ENCODE measurements at regions not wholly inside any gene's neighbourhood (a gene's known extent, or its start where the extent isn't known, plus 50 kb on each side); places are given as distances from the start of the nearest gene placed in this dataset.

DNA sequence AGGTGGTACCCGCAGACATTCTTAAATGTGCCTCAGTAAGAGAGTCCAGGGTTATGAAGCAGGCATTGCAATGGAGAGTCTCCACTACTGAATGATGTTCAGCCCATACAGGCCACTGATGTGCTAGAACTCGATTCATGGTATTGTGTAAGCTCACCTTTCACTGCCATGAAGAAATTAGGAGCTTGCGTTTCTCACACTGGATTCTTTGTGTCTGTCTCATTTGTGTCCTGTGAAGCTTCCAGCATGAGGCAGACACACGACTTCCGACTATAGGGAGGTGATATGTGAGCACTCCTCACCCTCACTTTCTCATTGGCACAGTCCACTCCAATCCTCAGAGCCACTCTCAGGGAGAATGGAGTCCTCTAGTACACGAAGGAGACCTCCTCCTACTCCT, 677.4 kb upstream of the RAB6C start:
- Histone ChIP-seq H2AFZ (ENCODE audit: low read depth, low read length) (no peak overlapping the region), H3K36me3 (ENCODE audit: control insufficient read depth, insufficient read depth, low read length) (no peaks in the 10 kb centered on the region), H3K79me2 (ENCODE audit: control insufficient read depth, insufficient read depth, low read length) (no peaks in the 10 kb centered on the region), H3K9me1 (ENCODE audit: control insufficient read depth, insufficient read depth, low read length) (no peaks in the 10 kb centered on the region), H3K4me2 (ENCODE audit: insufficient read depth, low read length) (no peak overlapping the region), H4K20me1 (replicated peaks; ENCODE audit: control insufficient read depth, insufficient read depth, low read length) (no peaks in the 10 kb centered on the region), H3K27ac (ENCODE audit: extremely low read depth, low read depth, low read length) (no peak overlapping the region), H3K9me3 (replicated peaks; ENCODE audit: control insufficient read depth, insufficient read depth, low read depth, low read length) (no peaks in the 10 kb centered on the region), H3K27me3 (ENCODE audit: control insufficient read depth in 2 of 2, insufficient read depth in 2 of 2, low read length in 2 of 2) (peaks cover 0 to 5% of the 10 kb centered on the region in 2 experiments; a peak in 2 of 5 replicates), H3K4me3 (no peak overlapping the region), H3K4me1 (replicated peaks in 1 of 2; ENCODE audit: control insufficient read depth in 2 of 2, insufficient read depth in 2 of 2, low read length in 2 of 2) (no peaks in the 10 kb centered on the region), H3K9ac (ENCODE audit: insufficient read depth in 1 of 2, low read depth in 2 of 2, low read length in 2 of 2) (no peak overlapping the region)
- BruUV-seq (replicated peaks): no TSS peak
- FAIRE-seq: no peak
- no peak for DNase-seq (ENCODE audit: extremely low read depth in 1 of 4, low spot score in 3 of 4)
- POLR2A ChIA-PET: no interaction called here
- WGBS (ENCODE audit: insufficient coverage, low coverage, missing lambda C conversion rate): 0% methylated on average over 6 of the region's 6 CpGs
- ATAC-seq: no peak
- no peak for TF ChIP-seq RBM15 (IDR thresholded peaks at IDR 0.05; ENCODE audit: insufficient read depth, low read length)
- intact Hi-C loops (cut with micrococcal nuclease) (no loop called here), in situ Hi-C loops (cut with MboI) (no loop called here)
- CTCF ChIA-PET (ENCODE audit: low intra/inter-chr PET ratio): no interaction called here

DNA sequence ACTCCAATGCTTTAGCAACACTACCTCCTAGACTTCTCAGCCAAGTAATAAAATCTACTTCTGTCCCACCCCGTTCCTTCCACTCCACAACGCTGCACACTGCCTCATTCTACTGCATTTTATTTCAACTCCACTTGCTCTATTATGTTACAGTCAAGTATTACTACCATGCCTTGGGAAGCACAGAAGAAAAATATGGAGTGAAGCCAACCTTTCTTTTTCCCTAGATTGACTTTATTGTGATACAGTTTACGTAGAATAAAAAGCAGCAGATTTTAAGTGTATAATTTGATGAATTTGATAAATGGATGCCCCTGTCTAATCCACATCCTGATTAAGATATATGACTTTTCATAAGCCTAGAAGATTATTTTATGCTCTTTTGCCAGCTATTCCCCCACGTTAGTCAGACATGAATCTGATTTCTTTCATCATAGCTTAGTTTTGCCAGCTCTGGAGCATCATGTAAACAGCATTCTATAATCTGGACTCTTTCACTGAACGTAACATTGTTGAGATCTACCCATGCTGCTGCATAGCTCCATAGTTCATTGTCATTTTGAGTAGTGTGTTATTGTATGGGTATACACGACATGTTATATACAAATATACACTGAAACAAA, 676.8 kb upstream of the RAB6C start:
- Histone ChIP-seq H3K27ac (ENCODE audit: extremely low read depth, low read depth, low read length) (no peak overlapping the region), H3K9ac (ENCODE audit: insufficient read depth in 1 of 2, low read depth in 2 of 2, low read length in 2 of 2) (no peak overlapping the region), H4K20me1 (replicated peaks; ENCODE audit: control insufficient read depth, insufficient read depth, low read length) (no peaks in the 10 kb centered on the region), H3K9me3 (replicated peaks; ENCODE audit: control insufficient read depth, insufficient read depth, low read depth, low read length) (no peaks in the 10 kb centered on the region), H3K4me3 (no peak overlapping the region), H3K4me1 (replicated peaks in 1 of 2; ENCODE audit: control insufficient read depth in 2 of 2, insufficient read depth in 2 of 2, low read length in 2 of 2) (no peaks in the 10 kb centered on the region), H3K27me3 (ENCODE audit: control insufficient read depth in 2 of 2, insufficient read depth in 2 of 2, low read length in 2 of 2) (peaks cover 0 to 5% of the 10 kb centered on the region in 2 experiments; a peak in 2 of 5 replicates), H3K79me2 (ENCODE audit: control insufficient read depth, insufficient read depth, low read length) (no peaks in the 10 kb centered on the region), H2AFZ (ENCODE audit: low read depth, low read length) (no peak overlapping the region), H3K36me3 (ENCODE audit: control insufficient read depth, insufficient read depth, low read length) (no peaks in the 10 kb centered on the region), H3K4me2 (ENCODE audit: insufficient read depth, low read length) (no peak overlapping the region), H3K9me1 (ENCODE audit: control insufficient read depth, insufficient read depth, low read length) (no peaks in the 10 kb centered on the region)
- BruUV-seq (replicated peaks): no TSS peak
- ChIA-PET CTCF (ENCODE audit: low intra/inter-chr PET ratio) (no interaction called here), POLR2A (no interaction called here)
- in situ Hi-C loops (cut with MboI) (no loop called here), intact Hi-C loops (cut with micrococcal nuclease) (no loop called here)
- no peak for DNase-seq (ENCODE audit: extremely low read depth in 1 of 4, low spot score in 3 of 4)
- FAIRE-seq: no peak
- WGBS (ENCODE audit: insufficient coverage, low coverage, missing lambda C conversion rate): 0% methylated on average over 6 of the region's 6 CpGs
- ATAC-seq: no peak
- TF ChIP-seq, protein P1, sequence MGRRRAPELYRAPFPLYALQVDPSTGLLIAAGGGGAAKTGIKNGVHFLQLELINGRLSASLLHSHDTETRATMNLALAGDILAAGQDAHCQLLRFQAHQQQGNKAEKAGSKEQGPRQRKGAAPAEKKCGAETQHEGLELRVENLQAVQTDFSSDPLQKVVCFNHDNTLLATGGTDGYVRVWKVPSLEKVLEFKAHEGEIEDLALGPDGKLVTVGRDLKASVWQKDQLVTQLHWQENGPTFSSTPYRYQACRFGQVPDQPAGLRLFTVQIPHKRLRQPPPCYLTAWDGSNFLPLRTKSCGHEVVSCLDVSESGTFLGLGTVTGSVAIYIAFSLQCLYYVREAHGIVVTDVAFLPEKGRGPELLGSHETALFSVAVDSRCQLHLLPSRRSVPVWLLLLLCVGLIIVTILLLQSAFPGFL (CRISPR knock-in tag; IDR thresholded peaks at IDR 0.05): no peak
- TF ChIP-seq MBD2 (IDR thresholded peaks at IDR 0.05; ENCODE audit: borderline replicate concordance, low read depth) (no peak), RBM22 (IDR thresholded peaks at IDR 0.05; ENCODE audit: low read depth, low read length, poor library complexity, severe bottlenecking) (no peak), PCBP2 (IDR thresholded peaks at IDR 0.05; ENCODE audit: low read depth, low read length, poor library complexity, severe bottlenecking) (no peak)
- TF ChIP-seq, protein P2, sequence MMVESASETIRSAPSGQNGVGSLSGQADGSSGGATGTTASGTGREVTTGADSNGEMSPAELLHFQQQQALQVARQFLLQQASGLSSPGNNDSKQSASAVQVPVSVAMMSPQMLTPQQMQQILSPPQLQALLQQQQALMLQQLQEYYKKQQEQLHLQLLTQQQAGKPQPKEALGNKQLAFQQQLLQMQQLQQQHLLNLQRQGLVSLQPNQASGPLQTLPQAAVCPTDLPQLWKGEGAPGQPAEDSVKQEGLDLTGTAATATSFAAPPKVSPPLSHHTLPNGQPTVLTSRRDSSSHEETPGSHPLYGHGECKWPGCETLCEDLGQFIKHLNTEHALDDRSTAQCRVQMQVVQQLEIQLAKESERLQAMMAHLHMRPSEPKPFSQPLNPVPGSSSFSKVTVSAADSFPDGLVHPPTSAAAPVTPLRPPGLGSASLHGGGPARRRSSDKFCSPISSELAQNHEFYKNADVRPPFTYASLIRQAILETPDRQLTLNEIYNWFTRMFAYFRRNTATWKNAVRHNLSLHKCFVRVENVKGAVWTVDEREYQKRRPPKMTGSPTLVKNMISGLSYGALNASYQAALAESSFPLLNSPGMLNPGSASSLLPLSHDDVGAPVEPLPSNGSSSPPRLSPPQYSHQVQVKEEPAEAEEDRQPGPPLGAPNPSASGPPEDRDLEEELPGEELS (CRISPR knock-in tag; IDR thresholded peaks at IDR 0.05; ENCODE audit: borderline replicate concordance): no peak
- TF ChIP-seq, protein P3, sequence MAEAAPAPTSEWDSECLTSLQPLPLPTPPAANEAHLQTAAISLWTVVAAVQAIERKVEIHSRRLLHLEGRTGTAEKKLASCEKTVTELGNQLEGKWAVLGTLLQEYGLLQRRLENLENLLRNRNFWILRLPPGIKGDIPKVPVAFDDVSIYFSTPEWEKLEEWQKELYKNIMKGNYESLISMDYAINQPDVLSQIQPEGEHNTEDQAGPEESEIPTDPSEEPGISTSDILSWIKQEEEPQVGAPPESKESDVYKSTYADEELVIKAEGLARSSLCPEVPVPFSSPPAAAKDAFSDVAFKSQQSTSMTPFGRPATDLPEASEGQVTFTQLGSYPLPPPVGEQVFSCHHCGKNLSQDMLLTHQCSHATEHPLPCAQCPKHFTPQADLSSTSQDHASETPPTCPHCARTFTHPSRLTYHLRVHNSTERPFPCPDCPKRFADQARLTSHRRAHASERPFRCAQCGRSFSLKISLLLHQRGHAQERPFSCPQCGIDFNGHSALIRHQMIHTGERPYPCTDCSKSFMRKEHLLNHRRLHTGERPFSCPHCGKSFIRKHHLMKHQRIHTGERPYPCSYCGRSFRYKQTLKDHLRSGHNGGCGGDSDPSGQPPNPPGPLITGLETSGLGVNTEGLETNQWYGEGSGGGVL (CRISPR knock-in tag; IDR thresholded peaks at IDR 0.05): no peak
